ENCODE measurements at regions not wholly inside any gene's neighbourhood (a gene's known extent, or its start where the extent isn't known, plus 50 kb on each side); places are given as distances from the start of the nearest gene placed in this dataset.

DNA sequence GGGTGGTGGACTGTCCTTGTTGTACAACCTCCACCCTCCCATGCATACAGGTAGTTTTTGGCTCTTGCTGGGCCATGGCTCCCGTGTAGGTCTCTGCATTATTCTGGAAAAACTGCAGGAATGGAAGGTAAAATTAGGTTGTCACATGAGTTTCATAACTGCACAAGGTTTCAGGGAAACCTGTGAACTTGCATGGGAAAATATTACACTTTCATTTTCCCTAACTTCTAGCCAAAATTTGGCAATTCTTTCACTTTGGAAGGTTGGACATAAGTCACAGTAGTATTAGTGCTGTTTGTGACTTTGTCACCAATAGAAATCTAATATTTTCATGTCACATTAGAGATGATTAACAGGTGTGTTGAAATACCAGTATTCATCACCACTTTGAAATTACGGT lies 118.1 kb upstream of the MGAT5 start:
- Histone ChIP-seq H4K5ac (ENCODE audit: insufficient read length, low read depth, low read length) (no peak overlapping the region), H3K27ac (ENCODE audit: low read depth, low read length) (no peak overlapping the region), H4K8ac (ENCODE audit: extremely low read depth, insufficient read depth, low read length) (no peak overlapping the region), H2BK20ac (ENCODE audit: low read length) (no peak overlapping the region), H3K4me2 (ENCODE audit: insufficient read depth in 1 of 2, low read depth in 2 of 2, low read length in 2 of 2) (no peak overlapping the region), H3K4me3 (ENCODE audit: extremely low read depth in 1 of 4, insufficient read depth in 2 of 4, low read depth in 3 of 4, low read length in 4 of 4) (no peak overlapping the region), H4K20me1 (replicated peaks in 1 of 2; ENCODE audit: control insufficient read depth in 1 of 2, insufficient read depth in 2 of 2, low read length in 2 of 2) (peaks cover 0 to 4% of the 10 kb centered on the region in 2 experiments), H3K9me3 (ENCODE audit: insufficient read depth in 2 of 2, low read depth in 1 of 2, low read length in 1 of 2) (no peaks in the 10 kb centered on the region), H2BK15ac (ENCODE audit: low read length) (no peak overlapping the region), H3K14ac (ENCODE audit: insufficient read length) (no peak overlapping the region), H3K79me1 (ENCODE audit: low read depth, low read length) (peaks cover 11% of the 10 kb centered on the region), H2BK12ac (ENCODE audit: low read depth, low read length) (no peak overlapping the region), H2BK5ac (ENCODE audit: low read depth, low read length) (no peak overlapping the region), H3K23ac (ENCODE audit: insufficient read length) (no peak overlapping the region), H3K56ac (replicated peaks; ENCODE audit: insufficient read length, low read depth, low read length) (no peak overlapping the region), H3K23me2 (ENCODE audit: low read depth, low read length) (no peaks in the 10 kb centered on the region), H3K4ac (replicated peaks; ENCODE audit: insufficient read length, low read depth, low read length) (no peak overlapping the region), H3K4me1 (replicated peaks in 1 of 4; ENCODE audit: control insufficient read depth in 3 of 4, insufficient read depth in 4 of 4, low read length in 3 of 4) (peaks cover 3 to 27% (median 27%) of the 10 kb centered on the region in 4 experiments; a peak in 6 of 7 replicates), H3K9ac (replicated peaks in 1 of 4; ENCODE audit: extremely low read depth in 1 of 4, low read depth in 3 of 4, low read length in 3 of 4) (no peak overlapping the region), H2BK120ac (replicated peaks; ENCODE audit: low read depth, low read length) (no peak overlapping the region), H3K27me3 (replicated peaks in 1 of 4; ENCODE audit: control insufficient read depth in 3 of 4, extremely low read depth in 1 of 4, insufficient read depth in 3 of 4, low read length in 3 of 4) (no peaks in the 10 kb centered on the region), H3K79me2 (ENCODE audit: control insufficient read depth in 1 of 2, insufficient read depth in 2 of 2, low read length in 2 of 2) (peaks cover 3 to 80% of the 10 kb centered on the region in 2 experiments), H3K36me3 (ENCODE audit: control insufficient read depth in 2 of 4, insufficient read depth in 4 of 4, low read length in 3 of 4) (no peaks in the 10 kb centered on the region; a peak in 1 of 8 replicates), H2AK5ac (ENCODE audit: low read depth, low read length) (no peak overlapping the region), H4K91ac (replicated peaks; ENCODE audit: insufficient read length, low read length) (no peak overlapping the region), H2AFZ (ENCODE audit: low read length) (no peak overlapping the region), H3K18ac (ENCODE audit: extremely low read depth, low read length) (no peak overlapping the region)
- no peak for FAIRE-seq
- ChIA-PET CTCF (ENCODE audit: partially characterized antibody) (interaction anchor here (1.1 to 2.8 kb wide), 5 partner anchors 12 to 72 kb away, joined by 3 to 11 read pairs (median 4); no protein-coding TSS in a partner anchor), POLR2A (ENCODE audit: partially characterized antibody) (interaction anchor here (1.1 kb wide), 1 partner anchor 70 kb away, joined by 3 read pairs; no protein-coding TSS in a partner anchor)
- WGBS, 2 experiments (ENCODE audit: extremely low coverage in 1 of 2, insufficient coverage in 1 of 2, insufficient read length in 1 of 2, insufficient replicate concordance in 2 of 2, low coverage in 1 of 2, low lambda C conversion rate in 2 of 2, missing lambda C conversion rate in 1 of 2) = 81% methylated on average over 2 of the region's 2 CpGs; no CpG with 5 or more reads in 1 of the 2 experiments
- no peak for TF ChIP-seq RXRA (IDR thresholded peaks at IDR 0.05; ENCODE audit: insufficient read depth, low read depth, low read length)
- no peak for TF ChIP-seq RFX5 (IDR thresholded peaks at IDR 0.05; ENCODE audit: borderline replicate concordance, low read depth, low read length)
- no peak for TF ChIP-seq POLR2A (IDR thresholded peaks at IDR 0.05; ENCODE audit: control extremely low read depth in 1 of 2, low read depth in 2 of 2, low read length in 2 of 2)
- TF ChIP-seq JUND (IDR thresholded peaks at IDR 0.05; ENCODE audit: low read length) = no peak
- TF ChIP-seq CBX5 (IDR thresholded peaks at IDR 0.05; ENCODE audit: low read depth, low read length) = no peak
- no peak for TF ChIP-seq SP2 (IDR thresholded peaks at IDR 0.05; ENCODE audit: low read length)
- no peak for TF ChIP-seq SIX5 (IDR thresholded peaks at IDR 0.05; ENCODE audit: low read depth, low read length)
- no peak for TF ChIP-seq GABPA (IDR thresholded peaks at IDR 0.05; ENCODE audit: borderline replicate concordance, insufficient read depth, low read length)
- no peak for TF ChIP-seq CBX8 (IDR thresholded peaks at IDR 0.05; ENCODE audit: borderline replicate concordance, low read depth, low read length)
- TF ChIP-seq KDM5A (IDR thresholded peaks at IDR 0.05; ENCODE audit: low read length) = no peak
- no peak for TF ChIP-seq CHD2 (IDR thresholded peaks at IDR 0.05; ENCODE audit: low read length)
- TF ChIP-seq CEBPB (IDR thresholded peaks at IDR 0.05; ENCODE audit: low read depth, low read length) = no peak
- no peak for TF ChIP-seq ZNF274 (IDR thresholded peaks at IDR 0.05; ENCODE audit: borderline replicate concordance, extremely low read depth, low read length)
- no peak for TF ChIP-seq MAFK (IDR thresholded peaks at IDR 0.05; ENCODE audit: low read depth, low read length)
- TF ChIP-seq EGR1 (IDR thresholded peaks at IDR 0.05; ENCODE audit: borderline replicate concordance, low read depth, low read length) = no peak
- TF ChIP-seq BCL11A (IDR thresholded peaks at IDR 0.05; ENCODE audit: low read depth in 2 of 2, low read length in 2 of 2) = no peak
- TF ChIP-seq POU5F1 (IDR thresholded peaks at IDR 0.05; ENCODE audit: low read depth, low read length) = no peak
- DNase-seq (ENCODE audit: low read depth in 1 of 2, low spot score in 2 of 2) = no peak

Data from H1 (cell line).